HG03439 (cell line): ENCODE measurements at regions not wholly inside any gene's neighbourhood (a gene's known extent, or its start where the extent isn't known, plus 50 kb on each side); places are given as distances from the start of the nearest gene placed in this dataset.

Source experiments
- ATAC-seq: cut with Tn5 transposase; IDR thresholded peaks from one replicate; pipeline ENCODE4 v1.9.1; 2021; ENCODE audit warnings: mild to moderate bottlenecking, moderate library complexity; ENCODE audit not compliant: unreplicated experiment

- ATAC-seq, result no peak
These were observed 135.3 kb downstream of the PAPOLA start for GRCh38 chr14:96637521-96637920.

GRCh38 chr14:96638041-96638855, 136.1 kb downstream of the PAPOLA start:
- no peak for ATAC-seq

GRCh38 chr14:96639550-96639949, 137.4 kb downstream of the PAPOLA start:
- no peak for ATAC-seq

GRCh38 chr14:96648506-96649326, 146.5 kb downstream of the PAPOLA start:
- no peak for ATAC-seq

- no peak for ATAC-seq
These were observed 147.1 kb downstream of the PAPOLA start for GRCh38 chr14:96649327-96649601.

GRCh38 chr14:96653597-96653996, 143.6 kb upstream of the VRK1 start:
- no peak for ATAC-seq

GRCh38 chr14:96658611-96659010, 138.6 kb upstream of the VRK1 start:
- ATAC-seq, result no peak

GRCh38 chr14:96660123-96660522, 137.1 kb upstream of the VRK1 start:
- no peak for ATAC-seq

- no peak for ATAC-seq
These were observed 136.5 kb upstream of the VRK1 start for GRCh38 chr14:96660667-96661066.

GRCh38 chr14:96661244-96661969, 135.8 kb upstream of the VRK1 start:
- ATAC-seq, result no peak

GRCh38 chr14:96662116-96662970, 134.8 kb upstream of the VRK1 start:
- ATAC-seq, result no peak

GRCh38 chr14:96663076-96663475, 134.1 kb upstream of the VRK1 start:
- ATAC-seq, result no peak

- no peak for ATAC-seq
These were observed 133.6 kb upstream of the VRK1 start for GRCh38 chr14:96663491-96664067.

GRCh38 chr14:96666088-96666487, 131.1 kb upstream of the VRK1 start:
- ATAC-seq, result no peak

- no peak for ATAC-seq
These were observed 126.8 kb upstream of the VRK1 start for GRCh38 chr14:96670391-96670790.

- ATAC-seq, result no peak
These were observed 126.0 kb upstream of the VRK1 start for GRCh38 chr14:96671218-96671617.

GRCh38 chr14:96673706-96674105, 123.5 kb upstream of the VRK1 start:
- ATAC-seq, result no peak

GRCh38 chr14:96674121-96674520, 123.1 kb upstream of the VRK1 start:
- no peak for ATAC-seq

GRCh38 chr14:96676166-96676565, 121.0 kb upstream of the VRK1 start:
- ATAC-seq, result no peak

GRCh38 chr14:96681829-96682228, 115.4 kb upstream of the VRK1 start:
- ATAC-seq, result no peak
